ENCODE measurements at regions not wholly inside any gene's neighbourhood (a gene's known extent, or its start where the extent isn't known, plus 50 kb on each side); places are given as distances from the start of the nearest gene placed in this dataset.
"Not testable (repeated sequence)": the region's sequence is repeated elsewhere in the genome, so short reads cannot be mapped to it uniquely, and the experiment has no call there.

DNA sequence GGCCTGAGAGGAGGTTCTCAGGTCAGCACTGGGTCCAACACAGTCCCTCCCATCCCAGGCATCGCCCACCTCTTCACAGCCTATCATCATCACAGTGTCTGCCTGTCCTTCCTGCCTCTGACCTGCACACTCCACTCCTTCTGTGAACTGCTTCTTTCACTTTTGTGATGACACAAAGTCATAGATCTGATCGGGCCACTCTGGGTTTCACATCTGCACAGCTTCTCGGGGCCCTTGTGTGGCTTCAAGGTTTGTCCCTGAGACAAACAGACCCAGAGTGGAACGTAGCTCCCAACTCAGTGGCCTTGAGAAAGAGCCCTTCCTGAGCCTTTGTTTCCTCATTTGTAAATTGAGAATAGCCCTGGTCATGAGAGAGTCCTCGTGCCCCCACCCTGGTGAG is 377.1 kb downstream of the ANAPC1 start:
- TF ChIP-seq, protein P1, sequence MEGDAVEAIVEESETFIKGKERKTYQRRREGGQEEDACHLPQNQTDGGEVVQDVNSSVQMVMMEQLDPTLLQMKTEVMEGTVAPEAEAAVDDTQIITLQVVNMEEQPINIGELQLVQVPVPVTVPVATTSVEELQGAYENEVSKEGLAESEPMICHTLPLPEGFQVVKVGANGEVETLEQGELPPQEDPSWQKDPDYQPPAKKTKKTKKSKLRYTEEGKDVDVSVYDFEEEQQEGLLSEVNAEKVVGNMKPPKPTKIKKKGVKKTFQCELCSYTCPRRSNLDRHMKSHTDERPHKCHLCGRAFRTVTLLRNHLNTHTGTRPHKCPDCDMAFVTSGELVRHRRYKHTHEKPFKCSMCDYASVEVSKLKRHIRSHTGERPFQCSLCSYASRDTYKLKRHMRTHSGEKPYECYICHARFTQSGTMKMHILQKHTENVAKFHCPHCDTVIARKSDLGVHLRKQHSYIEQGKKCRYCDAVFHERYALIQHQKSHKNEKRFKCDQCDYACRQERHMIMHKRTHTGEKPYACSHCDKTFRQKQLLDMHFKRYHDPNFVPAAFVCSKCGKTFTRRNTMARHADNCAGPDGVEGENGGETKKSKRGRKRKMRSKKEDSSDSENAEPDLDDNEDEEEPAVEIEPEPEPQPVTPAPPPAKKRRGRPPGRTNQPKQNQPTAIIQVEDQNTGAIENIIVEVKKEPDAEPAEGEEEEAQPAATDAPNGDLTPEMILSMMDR (IDR thresholded peaks at IDR 0.05), result not testable (repeated sequence)
- not testable (repeated sequence) for TF ChIP-seq ZFX (IDR thresholded peaks at IDR 0.05; ENCODE audit: borderline replicate concordance)

All from 22Rv1 (cell line).